Fibroblast of skin of right biceps (primary cell): ENCODE measurements at regions not wholly inside any gene's neighbourhood (a gene's known extent, or its start where the extent isn't known, plus 50 kb on each side); places are given as distances from the start of the nearest gene placed in this dataset.

Source experiments
- DNase-seq: peaks from one replicate; pipeline ENCODE4 v3.0.0-alpha.2; 2013

DNA sequence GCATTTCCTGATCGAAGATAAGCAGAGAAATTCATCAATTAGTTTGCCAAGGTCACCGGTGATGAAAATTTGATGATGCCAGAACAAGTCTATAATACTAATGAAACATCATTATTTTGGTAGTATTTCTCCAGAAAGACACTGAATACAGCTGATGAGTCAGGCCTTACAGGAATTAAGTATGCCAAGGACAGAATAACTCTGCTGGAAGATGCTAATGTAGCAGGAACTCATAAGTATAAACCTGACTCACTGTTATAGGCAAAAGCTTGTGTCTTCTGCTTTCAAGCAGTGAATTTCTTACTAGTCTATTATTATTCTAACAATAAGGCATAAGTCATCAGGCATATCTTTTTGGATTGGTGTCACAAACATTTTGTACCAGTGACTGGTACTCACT lies 1825.1 kb upstream of the IGFBP7 start:
- DNase-seq: no peak

- no peak for DNase-seq
Observed at GRCh38 chr4:58936436-58936835, 1826.3 kb upstream of the IGFBP7 start.

DNA sequence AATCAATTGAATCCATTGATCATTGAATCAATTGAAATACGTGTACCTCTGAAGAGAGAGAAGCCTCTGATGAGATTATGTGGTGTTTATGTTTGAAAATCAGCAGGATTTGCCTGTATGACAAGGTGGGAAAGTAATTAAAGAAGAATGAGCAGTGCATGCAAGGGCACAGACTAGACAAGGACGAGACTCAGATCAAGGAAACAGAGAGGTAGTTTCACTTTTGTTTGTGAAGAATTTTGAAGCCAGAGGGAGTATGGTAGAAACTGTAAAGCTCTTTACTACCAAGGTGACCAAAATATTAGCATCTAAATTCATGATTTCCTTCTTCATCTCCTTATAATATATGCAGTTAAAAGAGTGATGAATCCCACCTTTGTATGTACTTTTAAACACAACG lies 1830.0 kb upstream of the IGFBP7 start:
- DNase-seq: no peak

GRCh38 chr4:58941286-58941685 lies 1831.1 kb upstream of the IGFBP7 start:
- no peak for DNase-seq

DNA sequence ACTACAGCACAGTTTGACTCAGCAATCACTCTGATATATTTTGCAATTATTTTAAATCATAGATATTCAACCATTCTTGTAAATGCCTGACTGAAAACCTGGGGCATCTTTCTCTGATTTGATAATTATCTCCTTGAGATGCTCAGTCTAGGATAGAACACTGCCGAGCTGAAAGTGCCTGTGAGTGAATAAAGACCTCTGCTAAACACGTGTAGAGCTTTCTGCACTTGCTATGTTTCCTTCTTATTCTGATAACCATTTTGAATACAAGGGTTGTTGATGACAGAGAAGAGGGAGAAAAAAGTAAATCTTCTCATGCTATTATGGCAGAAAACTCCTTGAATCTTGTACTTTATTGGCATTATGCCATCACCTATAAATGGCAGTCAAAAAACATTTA lies 1843.4 kb upstream of the IGFBP7 start:
- no peak for DNase-seq

GRCh38 chr4:58957711-58958110 lies 1847.5 kb upstream of the IGFBP7 start:
- no peak for DNase-seq

- DNase-seq: no peak
Observed at GRCh38 chr4:58961283-58961682, 1851.1 kb upstream of the IGFBP7 start.

DNA sequence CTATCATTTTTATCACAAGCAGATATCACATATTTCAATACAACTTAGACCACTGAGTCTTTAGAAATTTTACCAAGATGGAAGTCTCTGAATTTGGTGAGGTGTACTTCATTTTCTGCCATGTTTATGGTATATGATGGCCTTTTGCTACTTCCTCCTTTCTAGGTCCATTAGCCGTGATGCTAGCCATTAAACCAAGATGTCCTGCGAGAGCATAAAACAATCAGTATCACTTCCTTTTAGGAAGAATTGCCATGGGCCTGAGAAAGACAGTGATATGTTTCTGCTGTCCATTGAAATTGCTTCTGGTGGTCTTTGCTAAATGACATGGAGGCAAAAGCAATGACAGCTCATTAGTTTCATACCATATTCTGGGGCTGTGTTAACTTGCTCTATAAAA lies 1851.7 kb upstream of the IGFBP7 start:
- DNase-seq: no peak

DNA sequence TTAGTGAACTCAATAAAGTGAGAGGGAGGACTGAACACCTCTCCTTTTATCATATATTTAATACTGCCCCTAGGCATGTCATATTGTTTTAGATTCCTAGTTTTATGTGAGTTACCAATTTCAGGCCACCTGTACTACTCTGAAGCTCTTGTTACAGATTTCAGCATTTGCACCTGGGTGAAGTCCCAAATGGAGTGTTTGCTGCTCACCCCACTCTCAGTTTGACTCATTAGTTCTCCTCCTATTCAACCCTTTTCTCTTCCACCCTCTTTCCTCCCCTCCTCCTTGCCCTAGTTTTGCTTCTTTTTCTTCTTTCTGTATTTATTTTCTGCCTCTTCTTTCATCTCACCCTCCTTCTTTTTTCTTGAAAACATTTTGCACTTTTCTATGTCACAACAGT lies 1852.2 kb upstream of the IGFBP7 start:
- DNase-seq: no peak

DNA sequence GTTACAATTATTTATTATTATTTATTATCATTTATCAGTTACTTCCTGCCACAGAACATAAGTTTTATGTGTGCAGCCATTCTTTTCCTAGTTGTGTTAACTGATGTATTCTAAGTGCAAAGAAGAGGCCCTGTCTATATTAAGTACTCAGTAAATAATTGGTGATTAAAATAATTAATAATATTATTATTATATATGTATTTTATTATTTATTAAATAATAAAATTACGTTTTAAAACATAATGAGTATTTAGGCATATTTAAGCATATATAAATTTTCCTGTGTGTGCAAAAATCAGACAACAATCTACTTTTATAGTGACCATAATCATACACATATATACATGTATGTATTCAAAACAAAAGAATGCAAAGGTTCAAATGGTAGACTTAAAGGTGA lies 1871.6 kb upstream of the IGFBP7 start:
- DNase-seq: no peak

DNA sequence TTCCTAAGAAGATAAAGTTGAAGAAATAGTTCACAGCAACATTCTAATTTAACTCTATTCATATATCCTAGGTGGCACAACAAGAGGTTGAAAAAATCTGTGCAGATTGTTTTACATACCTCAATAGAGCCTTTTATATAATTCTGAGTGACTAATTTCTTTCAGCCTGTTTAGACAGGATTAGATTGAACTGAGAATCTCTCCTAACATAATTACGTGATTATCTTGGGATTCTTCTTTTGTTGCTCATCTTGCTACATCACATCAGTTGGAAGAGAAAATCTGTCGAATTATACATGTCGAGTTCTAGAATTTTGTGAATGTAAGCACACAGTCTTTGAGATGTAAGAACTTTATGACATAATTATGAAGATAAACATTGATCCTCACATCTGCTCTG lies 1873.7 kb upstream of the IGFBP7 start:
- DNase-seq: no peak

DNA sequence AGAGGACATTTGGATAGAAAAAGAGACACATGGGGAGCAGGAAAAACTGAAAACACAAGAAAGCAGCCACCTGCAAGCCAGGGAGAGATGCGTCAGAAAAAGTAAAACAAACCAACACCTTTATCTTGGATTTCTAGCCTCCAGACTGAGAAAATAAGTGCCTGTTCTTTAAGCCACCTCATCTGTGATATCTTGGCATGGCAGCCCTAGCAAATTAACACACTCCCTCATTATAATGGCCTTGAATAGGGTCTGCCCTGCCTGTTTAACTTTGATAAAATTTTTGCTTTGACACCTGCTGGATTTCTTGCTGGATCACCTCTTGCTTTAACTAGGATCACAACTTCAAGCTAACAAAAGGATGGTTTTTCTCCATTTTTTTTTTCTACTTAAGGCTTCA lies 1892.0 kb upstream of the IGFBP7 start:
- DNase-seq: no peak

- DNase-seq: no peak
Observed at GRCh38 chr4:59024257-59024656, 1914.1 kb upstream of the IGFBP7 start.

- no peak for DNase-seq
Observed at GRCh38 chr4:59037812-59038211, 1927.6 kb upstream of the IGFBP7 start.

GRCh38 chr4:59039046-59039445 lies 1928.9 kb upstream of the IGFBP7 start:
- DNase-seq: no peak

GRCh38 chr4:59044286-59044900 lies 1934.2 kb upstream of the IGFBP7 start:
- DNase-seq: no peak

GRCh38 chr4:59054086-59054485 lies 1943.9 kb upstream of the IGFBP7 start:
- DNase-seq: no peak

DNA sequence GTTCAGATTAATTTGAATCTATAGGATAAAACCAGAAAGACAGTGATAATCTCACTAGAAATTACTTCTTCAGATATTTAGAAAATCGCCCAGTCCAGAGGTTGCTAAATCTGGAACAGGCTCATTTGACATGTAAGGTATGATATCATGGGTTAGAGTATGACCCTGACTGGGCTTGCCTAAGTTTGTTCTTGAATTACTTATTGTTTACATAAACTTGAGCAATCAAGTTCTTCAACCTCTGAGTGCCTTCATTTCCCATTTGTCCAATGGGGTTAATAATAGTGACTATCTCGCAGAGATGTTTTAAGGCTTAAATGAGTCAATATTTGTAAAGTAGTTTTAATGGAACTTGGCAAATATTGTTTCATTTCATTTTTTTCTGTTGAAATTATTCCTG lies 1947.6 kb upstream of the IGFBP7 start:
- DNase-seq: no peak

GRCh38 chr4:59058543-59058942 lies 1948.4 kb upstream of the IGFBP7 start:
- DNase-seq: no peak

DNA sequence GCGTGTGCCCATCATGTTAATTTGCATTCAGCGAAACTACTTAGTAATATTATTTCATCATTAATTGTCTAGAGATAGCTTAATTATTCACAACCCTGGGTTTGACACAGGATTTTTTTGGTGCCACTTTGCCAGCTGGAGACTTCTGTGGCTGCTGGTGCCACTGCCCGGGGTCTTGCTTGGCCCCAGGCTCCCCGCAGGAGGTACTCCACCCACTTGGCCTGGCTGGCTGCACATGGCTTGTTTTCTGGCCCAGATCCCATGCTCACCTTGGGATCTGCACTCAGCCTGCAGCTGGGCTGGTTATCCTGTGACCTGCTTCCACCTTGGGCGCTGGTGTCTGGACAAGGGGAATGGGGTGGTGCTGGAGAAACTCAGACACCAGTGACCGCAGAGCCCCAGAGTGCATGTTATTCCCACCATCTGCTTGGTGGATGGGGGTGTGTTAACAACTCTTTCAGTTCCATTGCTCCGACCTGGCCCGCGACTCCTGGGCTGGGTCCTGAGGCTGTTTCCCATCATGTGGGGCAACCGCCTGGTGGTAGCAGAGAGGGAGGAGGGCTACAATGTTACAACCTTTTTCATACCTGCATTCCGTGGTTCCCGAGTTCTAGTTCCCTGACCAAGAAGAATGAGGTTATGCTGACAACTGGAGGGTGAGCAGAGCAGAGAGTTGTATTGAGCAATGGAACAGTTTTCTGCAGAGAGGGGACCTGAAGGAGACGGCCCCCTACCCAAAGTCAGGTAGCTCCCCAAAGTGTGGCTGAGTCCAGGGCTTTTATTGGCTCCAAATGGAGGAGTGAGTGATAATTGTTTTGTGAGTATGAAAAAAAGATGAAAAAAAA lies 1950.0 kb upstream of the IGFBP7 start:
- DNase-seq: no peak

DNA sequence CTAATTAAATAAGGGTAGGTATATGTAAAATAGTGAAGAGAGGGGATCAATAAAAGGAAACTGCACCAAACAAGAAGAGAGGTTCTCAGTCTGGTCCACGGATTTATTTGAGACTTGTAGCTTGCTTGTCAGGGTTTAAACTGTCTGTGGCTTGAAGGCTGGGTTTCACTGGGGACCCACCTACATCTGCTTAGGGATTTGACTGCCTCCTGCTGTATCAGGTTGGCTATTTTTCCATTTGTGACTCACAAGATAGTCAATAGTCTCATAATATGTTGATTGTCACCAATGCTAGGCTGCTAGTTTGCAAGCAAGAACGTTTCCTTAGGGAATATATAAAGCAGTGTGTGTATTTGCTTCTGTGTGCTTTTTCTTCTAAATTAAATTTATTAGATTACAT lies 1950.7 kb upstream of the IGFBP7 start:
- DNase-seq: no peak

GRCh38 chr4:59063015-59063720 lies 1953.0 kb upstream of the IGFBP7 start:
- DNase-seq: peak; percentile 10

GRCh38 chr4:59068722-59069418 lies 1958.7 kb upstream of the IGFBP7 start:
- no peak for DNase-seq
